Uterus (tissue), 3 donors: ENCODE measurements at regions not wholly inside any gene's neighbourhood (a gene's known extent, or its start where the extent isn't known, plus 50 kb on each side); places are given as distances from the start of the nearest gene placed in this dataset.

Source experiments
- DNase-seq, 2 donors: peaks; one replicate each; pipeline ENCODE4 v3.0.0-alpha.2; 2019 to 2020
- H3K27ac ChIP-seq, 2 donors: fragments of 200-600 bp; sonication (generic); 1 replicate in 1 of 2; 2 replicates in 1 of 2; pipeline ENCODE4 v1.5.1; 2016 to 2018
- H3K27me3 ChIP-seq, 2 donors: fragments of 200-600 bp; sonication (generic); one replicate each; pipeline ENCODE4 v1.5.1; 2018 to 2019; ENCODE audit warnings: control low read depth in 1 of 2
- H3K36me3 ChIP-seq, 2 donors: fragments of 200-600 bp; sonication (generic); one replicate each; pipeline ENCODE4 v1.5.1; 2019; ENCODE audit warnings: control low read depth in 1 of 2
- H3K4me1 ChIP-seq, 2 donors: fragments of 200-600 bp; sonication (generic); one replicate each; pipeline ENCODE4 v1.5.1; 2018 to 2019; ENCODE audit warnings: control low read depth in 1 of 2
- H3K4me3 ChIP-seq, 2 donors: fragments of 200-600 bp; sonication (generic); 1 replicate in 1 of 2; 2 replicates in 1 of 2; pipeline ENCODE4 v1.5.1; 2018 to 2019; ENCODE audit warnings: mild to moderate bottlenecking in 1 of 2
- H3K9me3 ChIP-seq, 2 donors: fragments of 200-600 bp; sonication (generic); one replicate each; pipeline ENCODE4 v1.5.1; 2019; ENCODE audit warnings: control low read depth in 1 of 2
- POLR2A ChIP-seq, 2 donors: fragments of 450-650 bp; IDR thresholded peaks; one replicate each; pipeline ENCODE4 v1.6.1; 2016; ENCODE audit warnings: antibody characterized with exemption in 2 of 2, mild to moderate bottlenecking in 1 of 2, moderate library complexity in 1 of 2
- intact Hi-C: fragments of 100-400 bp; cut with DNase I; formaldehyde crosslinking; loops from one replicate; pipeline ENCODE4 v1.15.1; 2023; ENCODE audit warnings: low total_unique reads
- TF ChIP-seq, protein P1 (sequence below), 4 experiments: fragments of 200-600 bp in 2 of 4; fragments of 450-650 bp in 2 of 4; sonication (generic) in 2 of 4; IDR thresholded peaks; one replicate each; pipeline ENCODE4 v1.5.1; 2016 to 2019; ENCODE audit warnings: antibody characterized with exemption in 4 of 4, mild to moderate bottlenecking in 2 of 4, moderate library complexity in 1 of 4
- donor health status: DM: yes; HTN: yes; CAD: no.

DNA sequence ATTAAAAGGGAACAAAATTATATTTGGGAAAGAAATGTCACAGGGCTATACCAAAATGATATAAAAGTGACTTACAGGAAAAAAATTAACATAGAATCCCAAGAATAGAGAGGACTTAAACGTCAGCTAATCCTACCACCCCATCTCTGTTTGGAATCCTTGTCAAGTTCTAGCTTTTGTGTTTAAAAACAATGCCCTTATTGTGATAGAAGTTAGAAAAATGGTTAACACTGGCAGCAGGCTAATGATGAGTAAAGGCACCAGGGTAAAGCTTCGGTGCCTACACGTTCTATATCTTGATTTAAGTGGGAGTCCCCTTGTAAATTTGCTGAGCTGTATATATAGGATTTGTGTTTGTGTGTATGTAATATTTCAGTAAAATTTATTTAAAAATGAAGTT is 453.3 kb upstream of the TENM4 start:
- no peaks in the 10 kb centered on the region for H3K9me3 ChIP-seq
- TF ChIP-seq, protein P1, sequence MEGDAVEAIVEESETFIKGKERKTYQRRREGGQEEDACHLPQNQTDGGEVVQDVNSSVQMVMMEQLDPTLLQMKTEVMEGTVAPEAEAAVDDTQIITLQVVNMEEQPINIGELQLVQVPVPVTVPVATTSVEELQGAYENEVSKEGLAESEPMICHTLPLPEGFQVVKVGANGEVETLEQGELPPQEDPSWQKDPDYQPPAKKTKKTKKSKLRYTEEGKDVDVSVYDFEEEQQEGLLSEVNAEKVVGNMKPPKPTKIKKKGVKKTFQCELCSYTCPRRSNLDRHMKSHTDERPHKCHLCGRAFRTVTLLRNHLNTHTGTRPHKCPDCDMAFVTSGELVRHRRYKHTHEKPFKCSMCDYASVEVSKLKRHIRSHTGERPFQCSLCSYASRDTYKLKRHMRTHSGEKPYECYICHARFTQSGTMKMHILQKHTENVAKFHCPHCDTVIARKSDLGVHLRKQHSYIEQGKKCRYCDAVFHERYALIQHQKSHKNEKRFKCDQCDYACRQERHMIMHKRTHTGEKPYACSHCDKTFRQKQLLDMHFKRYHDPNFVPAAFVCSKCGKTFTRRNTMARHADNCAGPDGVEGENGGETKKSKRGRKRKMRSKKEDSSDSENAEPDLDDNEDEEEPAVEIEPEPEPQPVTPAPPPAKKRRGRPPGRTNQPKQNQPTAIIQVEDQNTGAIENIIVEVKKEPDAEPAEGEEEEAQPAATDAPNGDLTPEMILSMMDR (IDR thresholded peaks at IDR 0.05): no peak
- TF ChIP-seq POLR2A (IDR thresholded peaks at IDR 0.05): no peak
- H3K27me3 ChIP-seq: no peaks in the 10 kb centered on the region

DNA sequence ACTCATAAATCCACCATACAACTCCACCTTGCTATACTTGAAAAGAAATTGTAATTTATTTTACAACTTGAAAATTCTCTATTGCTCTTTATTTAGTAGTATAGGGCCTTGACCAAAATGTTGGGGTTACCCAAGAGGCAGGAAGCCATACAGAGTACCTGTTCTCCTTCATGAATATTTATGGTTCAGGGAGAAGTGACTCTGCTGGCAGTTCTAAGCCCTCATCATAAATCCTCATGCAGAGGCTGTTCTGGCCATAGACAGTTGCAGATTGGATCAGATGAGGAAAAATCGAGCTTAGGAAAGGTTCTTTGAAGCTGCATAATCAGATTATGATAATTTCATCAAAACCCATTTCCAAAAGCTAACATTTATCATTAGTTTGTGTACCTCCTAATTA is 449.4 kb upstream of the TENM4 start:
- Histone ChIP-seq H3K4me1 (no peaks in the 10 kb centered on the region), H3K36me3 (no peaks in the 10 kb centered on the region), H3K9me3 (no peaks in the 10 kb centered on the region), H3K4me3 (no peak overlapping the region), H3K27me3 (no peaks in the 10 kb centered on the region), H3K27ac (no peak overlapping the region)
- intact Hi-C loops: no loop called here
- no peak for TF ChIP-seq POLR2A (IDR thresholded peaks at IDR 0.05)
- TF ChIP-seq, protein P1 (IDR thresholded peaks at IDR 0.05): no peak
- DNase-seq: no peak

More for the DNA sequence above, 453.3 kb upstream of the TENM4 start:
- Histone ChIP-seq H3K36me3 (no peaks in the 10 kb centered on the region), H3K27ac (no peak overlapping the region), H3K4me1 (no peaks in the 10 kb centered on the region), H3K4me3 (no peak overlapping the region)
- intact Hi-C loops: no loop called here
- no peak for DNase-seq

DNA sequence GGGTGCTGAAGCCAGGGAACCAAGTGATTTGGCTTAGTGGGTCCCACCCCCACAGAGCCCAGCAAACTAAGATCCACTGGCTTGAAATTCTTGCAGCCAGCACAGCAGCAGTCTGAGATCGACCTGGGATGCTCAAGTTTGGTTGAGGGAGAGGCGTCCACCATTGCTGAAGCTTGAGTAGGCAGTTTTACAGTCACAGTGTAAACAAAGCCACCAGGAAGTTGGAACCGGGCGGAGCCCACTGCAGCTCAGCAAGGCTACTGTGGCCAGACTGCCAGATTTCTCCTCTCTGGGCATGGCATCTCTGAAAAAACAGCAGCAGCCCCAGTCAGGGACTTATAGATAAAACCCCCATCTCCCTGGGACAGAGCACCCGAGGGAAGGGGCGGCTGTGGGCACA is 424.1 kb upstream of the TENM4 start:
- DNase-seq: no peak

DNA sequence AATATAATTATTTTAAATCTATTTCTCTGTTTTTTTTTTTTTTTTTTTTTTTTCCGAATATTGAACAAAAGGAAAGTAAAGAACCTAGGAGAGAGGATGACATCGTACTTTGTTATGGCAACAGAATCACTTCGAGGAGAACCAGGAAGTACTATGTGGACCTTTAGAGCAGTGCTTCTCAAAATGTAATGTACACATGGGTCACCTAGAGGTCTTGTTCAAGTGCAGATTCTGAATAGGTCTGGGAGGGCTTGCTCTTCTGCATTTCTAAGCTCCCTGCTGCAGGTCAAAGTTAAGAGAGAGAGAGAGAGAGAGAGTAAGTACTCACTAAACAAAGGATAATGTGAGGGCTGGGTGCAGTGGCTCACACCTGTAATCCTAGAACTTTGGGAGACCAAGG is 419.5 kb upstream of the TENM4 start:
- TF ChIP-seq, protein P1 (IDR thresholded peaks at IDR 0.05): no peak
- TF ChIP-seq POLR2A (IDR thresholded peaks at IDR 0.05): no peak
- no peaks in the 10 kb centered on the region for H3K36me3 ChIP-seq
- DNase-seq: no peak
- intact Hi-C loops: no loop called here
- no peaks in the 10 kb centered on the region for H3K9me3 ChIP-seq
- no peaks in the 10 kb centered on the region for H3K4me1 ChIP-seq
- no peak overlapping the region for H3K27ac ChIP-seq
- no peaks in the 10 kb centered on the region for H3K27me3 ChIP-seq
- H3K4me3 ChIP-seq: no peak overlapping the region

More for the DNA sequence above, 424.1 kb upstream of the TENM4 start:
- no peaks in the 10 kb centered on the region for H3K4me1 ChIP-seq
- H3K27ac ChIP-seq: no peak overlapping the region
- no peaks in the 10 kb centered on the region for H3K9me3 ChIP-seq
- intact Hi-C loops: no loop called here
- TF ChIP-seq, protein P1 (IDR thresholded peaks at IDR 0.05): no peak
- TF ChIP-seq POLR2A (IDR thresholded peaks at IDR 0.05): no peak
- no peak overlapping the region for H3K4me3 ChIP-seq
- H3K27me3 ChIP-seq: no peaks in the 10 kb centered on the region
- no peaks in the 10 kb centered on the region for H3K36me3 ChIP-seq

DNA sequence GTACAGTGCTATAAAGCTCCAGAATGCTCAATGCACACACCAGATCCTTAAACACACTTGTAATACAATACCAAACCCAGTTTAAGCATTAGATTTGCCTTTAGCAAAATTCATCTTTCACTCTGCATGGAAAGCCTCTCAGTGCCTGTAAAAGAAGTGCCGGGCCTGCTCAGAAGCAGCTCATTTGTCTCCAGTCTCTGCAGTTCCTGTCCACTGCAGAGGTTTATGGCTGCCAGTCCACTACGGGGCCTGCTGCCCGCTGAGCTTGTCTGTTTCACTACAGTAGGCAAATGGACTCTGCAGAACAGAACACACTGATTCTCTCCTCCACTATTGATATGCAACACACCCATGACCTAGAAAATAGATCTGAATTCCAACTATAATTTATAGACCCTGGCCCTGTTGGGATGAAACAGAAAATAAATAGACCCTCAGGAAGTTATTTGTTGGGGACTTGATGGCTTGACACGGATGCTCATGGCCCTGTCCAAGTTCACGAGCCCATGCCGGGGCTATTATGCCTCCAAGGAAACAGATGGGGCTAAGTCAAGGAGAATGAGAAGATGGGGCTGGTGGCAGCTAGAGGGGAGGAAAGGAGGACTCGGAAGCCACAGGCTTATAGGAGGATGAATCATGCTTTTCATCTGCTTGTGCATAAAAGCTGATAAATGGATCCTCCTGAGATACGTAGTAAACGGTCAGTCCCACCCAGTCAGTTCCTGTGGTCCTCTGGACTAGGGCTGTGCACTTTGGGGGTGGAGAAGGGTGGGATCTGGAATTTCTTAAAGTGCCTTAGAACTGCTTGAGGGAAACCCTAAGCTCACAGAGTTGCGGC is 416.8 kb upstream of the TENM4 start:
- H3K27me3 ChIP-seq: no peaks in the 10 kb centered on the region

More for the DNA sequence above, 416.8 kb upstream of the TENM4 start:
- intact Hi-C loops: no loop called here
- Histone ChIP-seq H3K27ac (no peak overlapping the region), H3K4me1 (no peaks in the 10 kb centered on the region), H3K36me3 (no peaks in the 10 kb centered on the region), H3K9me3 (no peaks in the 10 kb centered on the region), H3K4me3 (no peak overlapping the region)
- DNase-seq: no peak
- TF ChIP-seq, protein P1 (IDR thresholded peaks at IDR 0.05): no peak
- TF ChIP-seq POLR2A (IDR thresholded peaks at IDR 0.05): no peak
